ENCODE measurements at regions not wholly inside any gene's neighbourhood (a gene's known extent, or its start where the extent isn't known, plus 50 kb on each side); places are given as distances from the start of the nearest gene placed in this dataset.

- TF ChIP-seq, protein P1, sequence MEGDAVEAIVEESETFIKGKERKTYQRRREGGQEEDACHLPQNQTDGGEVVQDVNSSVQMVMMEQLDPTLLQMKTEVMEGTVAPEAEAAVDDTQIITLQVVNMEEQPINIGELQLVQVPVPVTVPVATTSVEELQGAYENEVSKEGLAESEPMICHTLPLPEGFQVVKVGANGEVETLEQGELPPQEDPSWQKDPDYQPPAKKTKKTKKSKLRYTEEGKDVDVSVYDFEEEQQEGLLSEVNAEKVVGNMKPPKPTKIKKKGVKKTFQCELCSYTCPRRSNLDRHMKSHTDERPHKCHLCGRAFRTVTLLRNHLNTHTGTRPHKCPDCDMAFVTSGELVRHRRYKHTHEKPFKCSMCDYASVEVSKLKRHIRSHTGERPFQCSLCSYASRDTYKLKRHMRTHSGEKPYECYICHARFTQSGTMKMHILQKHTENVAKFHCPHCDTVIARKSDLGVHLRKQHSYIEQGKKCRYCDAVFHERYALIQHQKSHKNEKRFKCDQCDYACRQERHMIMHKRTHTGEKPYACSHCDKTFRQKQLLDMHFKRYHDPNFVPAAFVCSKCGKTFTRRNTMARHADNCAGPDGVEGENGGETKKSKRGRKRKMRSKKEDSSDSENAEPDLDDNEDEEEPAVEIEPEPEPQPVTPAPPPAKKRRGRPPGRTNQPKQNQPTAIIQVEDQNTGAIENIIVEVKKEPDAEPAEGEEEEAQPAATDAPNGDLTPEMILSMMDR (conservative IDR thresholded peaks at IDR 0.05; ENCODE audit: low read depth, low read length), result no peak
- no peak for TF ChIP-seq EZH2 (IDR thresholded peaks at IDR 0.05; ENCODE audit: borderline replicate concordance, low read depth, low read length, poor library complexity, severe bottlenecking)
These were observed 682.0 kb upstream of the TMEFF2 start for GRCh38 chr2:192876698-192877097.
